Gastroesophageal sphincter (tissue), 3 donors: ENCODE measurements at regions not wholly inside any gene's neighbourhood (a gene's known extent, or its start where the extent isn't known, plus 50 kb on each side); places are given as distances from the start of the nearest gene placed in this dataset.

Experiments used
- EP300 ChIP-seq: sonication (generic); formaldehyde crosslinking; IDR thresholded peaks from one replicate; pipeline ENCODE4 v1.6.1; 2017; ENCODE audit warnings: antibody characterized with exemption, mild to moderate bottlenecking
- POLR2A ChIP-seq, 2 donors: fragments of 450-650 bp; IDR thresholded peaks; one replicate each; pipeline ENCODE4 v1.6.1; 2017; ENCODE audit warnings: antibody characterized with exemption in 2 of 2, mild to moderate bottlenecking in 2 of 2, moderate library complexity in 1 of 2
- POLR2AphosphoS5 ChIP-seq: sonication (generic); formaldehyde crosslinking; IDR thresholded peaks from one replicate; pipeline ENCODE4 v1.6.1; 2017; ENCODE audit warnings: antibody characterized with exemption
- TF ChIP-seq, protein P1 (sequence below), 4 experiments: fragments of 200-600 bp in 2 of 4; fragments of 450-650 bp in 2 of 4; sonication (generic) in 1 of 4; IDR thresholded peaks; one replicate each; pipeline ENCODE4 v1.5.1; 2017 to 2019; ENCODE audit warnings: antibody characterized with exemption in 4 of 4, mild to moderate bottlenecking in 2 of 4, moderate library complexity in 2 of 4

DNA sequence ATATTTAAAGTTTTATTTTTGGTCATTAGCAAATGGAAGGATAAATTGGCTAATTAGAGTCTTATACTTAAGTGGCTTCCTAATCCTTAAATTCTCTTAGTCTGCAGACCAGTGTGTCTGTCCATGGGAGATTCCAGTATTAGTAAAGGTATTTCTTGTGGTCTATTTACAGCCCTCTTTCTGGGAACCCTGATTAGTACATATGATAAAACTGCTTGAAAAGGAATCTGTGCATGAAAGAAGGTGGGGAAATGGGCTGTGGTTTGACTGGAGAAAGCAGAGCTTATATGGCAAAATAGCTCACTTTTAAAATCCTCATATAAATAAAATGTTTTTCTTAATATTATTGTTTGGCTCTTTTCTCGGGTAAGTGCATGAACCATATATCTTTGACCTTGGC is 124.5 kb upstream of the RHOBTB1 start:
- TF ChIP-seq, protein P1, sequence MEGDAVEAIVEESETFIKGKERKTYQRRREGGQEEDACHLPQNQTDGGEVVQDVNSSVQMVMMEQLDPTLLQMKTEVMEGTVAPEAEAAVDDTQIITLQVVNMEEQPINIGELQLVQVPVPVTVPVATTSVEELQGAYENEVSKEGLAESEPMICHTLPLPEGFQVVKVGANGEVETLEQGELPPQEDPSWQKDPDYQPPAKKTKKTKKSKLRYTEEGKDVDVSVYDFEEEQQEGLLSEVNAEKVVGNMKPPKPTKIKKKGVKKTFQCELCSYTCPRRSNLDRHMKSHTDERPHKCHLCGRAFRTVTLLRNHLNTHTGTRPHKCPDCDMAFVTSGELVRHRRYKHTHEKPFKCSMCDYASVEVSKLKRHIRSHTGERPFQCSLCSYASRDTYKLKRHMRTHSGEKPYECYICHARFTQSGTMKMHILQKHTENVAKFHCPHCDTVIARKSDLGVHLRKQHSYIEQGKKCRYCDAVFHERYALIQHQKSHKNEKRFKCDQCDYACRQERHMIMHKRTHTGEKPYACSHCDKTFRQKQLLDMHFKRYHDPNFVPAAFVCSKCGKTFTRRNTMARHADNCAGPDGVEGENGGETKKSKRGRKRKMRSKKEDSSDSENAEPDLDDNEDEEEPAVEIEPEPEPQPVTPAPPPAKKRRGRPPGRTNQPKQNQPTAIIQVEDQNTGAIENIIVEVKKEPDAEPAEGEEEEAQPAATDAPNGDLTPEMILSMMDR (IDR thresholded peaks at IDR 0.05) = no peak
- no peak for TF ChIP-seq POLR2AphosphoS5
- TF ChIP-seq POLR2A (IDR thresholded peaks at IDR 0.05) = no peak
- TF ChIP-seq EP300 = no peak
